H9 (cell line): ENCODE measurements at regions not wholly inside any gene's neighbourhood (a gene's known extent, or its start where the extent isn't known, plus 50 kb on each side); places are given as distances from the start of the nearest gene placed in this dataset.

Experiments used
- DNase-seq: peaks from one replicate; pipeline ENCODE4 v3.0.0-alpha.2; 2017
- H2AFZ ChIP-seq: one replicate; pipeline ENCODE4 v1.6.1; 2013; ENCODE audit warnings: mild to moderate bottlenecking, low read length, control low read depth, moderate library complexity
- H2AK5ac ChIP-seq: 2 replicates; pipeline ENCODE4 v1.6.1; 2013; ENCODE audit warnings: low read length, control low read depth, mixed read lengths; ENCODE audit not compliant: insufficient read length
- H2BK120ac ChIP-seq: one replicate; pipeline ENCODE4 v1.6.1; 2013; ENCODE audit warnings: low read depth, mild to moderate bottlenecking, low read length, control low read depth, inconsistent platforms; ENCODE audit not compliant: poor library complexity, severe bottlenecking
- H2BK12ac ChIP-seq: 2 replicates; pipeline ENCODE4 v1.6.1; 2013; ENCODE audit warnings: low read length, control low read depth, mixed read lengths, low read depth; ENCODE audit not compliant: insufficient read length
- H2BK15ac ChIP-seq: 2 replicates; pipeline ENCODE4 v1.6.1; 2013; ENCODE audit warnings: low read depth, low read length, control low read depth
- H2BK20ac ChIP-seq: one replicate; pipeline ENCODE4 v1.6.1; 2013; ENCODE audit warnings: low read depth, mild to moderate bottlenecking, low read length, control low read depth, inconsistent platforms; ENCODE audit not compliant: poor library complexity, severe bottlenecking
- H2BK5ac ChIP-seq: 2 replicates; pipeline ENCODE4 v1.6.1; 2013; ENCODE audit warnings: low read length, control low read depth, mixed read lengths; ENCODE audit not compliant: insufficient read length
- H3K14ac ChIP-seq: 2 replicates; pipeline ENCODE4 v1.6.1; 2013; ENCODE audit warnings: low read length, control low read depth; ENCODE audit not compliant: insufficient read depth
- H3K18ac ChIP-seq: 2 replicates; pipeline ENCODE4 v1.6.1; 2013; ENCODE audit warnings: low read depth, mild to moderate bottlenecking, mixed read lengths, low read length, control low read depth; ENCODE audit not compliant: insufficient read length
- H3K23ac ChIP-seq: 2 replicates; pipeline ENCODE4 v1.6.1; 2013; ENCODE audit warnings: low read length, control low read depth, mixed read lengths, low read depth; ENCODE audit not compliant: insufficient read length
- H3K23me2 ChIP-seq: 2 replicates; pipeline ENCODE4 v1.6.1; 2013; ENCODE audit warnings: low read depth, mild to moderate bottlenecking, mixed read lengths, low read length, control low read depth; ENCODE audit not compliant: insufficient read length, poor library complexity, severe bottlenecking
- H3K27ac ChIP-seq: 2 replicates; pipeline ENCODE4 v1.5.1; 2013; ENCODE audit warnings: low read length, control low read depth, mixed read lengths, low read depth; ENCODE audit not compliant: insufficient read length
- H3K27me3 ChIP-seq: 2 replicates; pipeline ENCODE4 v1.6.1; 2013; ENCODE audit warnings: low read length, control low read depth, inconsistent platforms; ENCODE audit not compliant: insufficient read depth
- H3K4ac ChIP-seq: 2 replicates; pipeline ENCODE4 v1.6.1; 2013; ENCODE audit warnings: low read depth, mild to moderate bottlenecking, control low read depth, inconsistent platforms, low read length, moderate library complexity
- H3K4me1 ChIP-seq: 2 replicates; pipeline ENCODE4 v1.6.1; 2013; ENCODE audit warnings: low read length, control low read depth, inconsistent platforms; ENCODE audit not compliant: insufficient read depth
- H3K4me2 ChIP-seq: 2 replicates; pipeline ENCODE4 v1.6.1; 2013; ENCODE audit warnings: low read length, control low read depth, mixed read lengths; ENCODE audit not compliant: insufficient read length, insufficient read depth
- H3K56ac ChIP-seq: 2 replicates; pipeline ENCODE4 v1.6.1; 2013; ENCODE audit warnings: low read depth, mild to moderate bottlenecking, mixed read lengths, low read length, control low read depth; ENCODE audit not compliant: insufficient read length
- H3K79me1 ChIP-seq: 2 replicates; pipeline ENCODE4 v1.6.1; 2013; ENCODE audit warnings: low read depth, mild to moderate bottlenecking, moderate library complexity, low read length, control low read depth, inconsistent platforms; ENCODE audit not compliant: insufficient read depth, poor library complexity, severe bottlenecking
- H3K79me2 ChIP-seq: 2 replicates; pipeline ENCODE4 v1.6.1; 2013; ENCODE audit warnings: low read length, control low read depth, inconsistent platforms; ENCODE audit not compliant: insufficient read depth
- H3K9ac ChIP-seq: 2 replicates; pipeline ENCODE4 v1.6.1; 2013; ENCODE audit warnings: low read length, control low read depth, mixed read lengths; ENCODE audit not compliant: insufficient read length; ENCODE audit errors: extremely low read depth
- H3K9me3 ChIP-seq: one replicate; pipeline ENCODE4 v1.6.1; 2013; ENCODE audit warnings: low read depth, low read length, inconsistent platforms; ENCODE audit not compliant: control insufficient read depth
- H3T11ph ChIP-seq: one replicate; pipeline ENCODE4 v1.6.1; 2013; ENCODE audit warnings: mild to moderate bottlenecking, low read length, control low read depth, inconsistent platforms
- H4K20me1 ChIP-seq: one replicate; pipeline ENCODE4 v1.6.1; 2013; ENCODE audit not compliant: control insufficient read depth, insufficient read length, insufficient read depth
- H4K5ac ChIP-seq: 2 replicates; pipeline ENCODE4 v1.6.1; 2013; ENCODE audit warnings: low read depth, mild to moderate bottlenecking, mixed read lengths, low read length, control low read depth; ENCODE audit not compliant: insufficient read length
- H4K8ac ChIP-seq: replicated peaks from 2 replicates; pipeline ENCODE4 v1.6.1; 2013; ENCODE audit warnings: low read length, control low read depth, mixed read lengths, low read depth; ENCODE audit not compliant: insufficient read length
- H4K91ac ChIP-seq: 2 replicates; pipeline ENCODE4 v1.6.1; 2013; ENCODE audit warnings: low read depth, mild to moderate bottlenecking, moderate library complexity, mixed read lengths, low read length, control low read depth; ENCODE audit not compliant: insufficient read length
- H3K27ac Mint-ChIP-seq, 3 experiments: 2 replicates in 2 of 3; 3 replicates in 1 of 3; pipeline ENCODE4 v1.8.0; 2020 to 2021; ENCODE audit warnings: mixed read lengths in 3 of 3, mild to moderate bottlenecking in 1 of 3, moderate library complexity in 1 of 3
- H3K27me3 Mint-ChIP-seq: 2 replicates; pipeline ENCODE4 v1.8.0; 2021; ENCODE audit warnings: low read depth, mild to moderate bottlenecking, moderate library complexity, mixed read lengths
- H3K36me3 Mint-ChIP-seq, 3 experiments: 2 replicates in 2 of 3; 3 replicates in 1 of 3; pipeline ENCODE4 v1.8.0; 2020 to 2021; ENCODE audit warnings: low read depth in 3 of 3, mixed read lengths in 3 of 3; ENCODE audit not compliant: insufficient read depth in 1 of 3
- H3K4me1 Mint-ChIP-seq, 2 experiments: 2 replicates each; pipeline ENCODE4 v1.8.0; 2020; ENCODE audit warnings: mixed read lengths in 2 of 2
- H3K4me3 Mint-ChIP-seq, 2 experiments: 2 replicates in 1 of 2; 3 replicates in 1 of 2; pipeline ENCODE4 v1.8.0; 2020 to 2021; ENCODE audit warnings: mild to moderate bottlenecking in 2 of 2, mixed read lengths in 2 of 2, moderate library complexity in 1 of 2
- H3K9me3 Mint-ChIP-seq, 2 experiments: 2 replicates in 1 of 2; 3 replicates in 1 of 2; pipeline ENCODE4 v1.8.0; 2020; ENCODE audit warnings: mild to moderate bottlenecking in 2 of 2, mixed read lengths in 2 of 2, moderate library complexity in 1 of 2
- WGBS: extraction: QIAGEN DNeasy Blood & Tissue Kit; methylation state at CpG from one replicate; pipeline ENCODE4 v1.1.7; 2013; ENCODE audit warnings: missing lambda C conversion rate, low lambda C conversion rate, mixed read lengths; ENCODE audit not compliant: insufficient read length; ENCODE audit errors: extremely low coverage; 5-methylcytosine and 5-hydroxymethylcytosine counted together
- TF ChIP-seq, protein P1 (sequence below): fragments of 200-600 bp; sonication (generic); conservative IDR thresholded peaks from 3 replicates; pipeline ENCODE4 v1.8.0; 2021; ENCODE audit warnings: antibody characterized with exemption, mild to moderate bottlenecking

DNA sequence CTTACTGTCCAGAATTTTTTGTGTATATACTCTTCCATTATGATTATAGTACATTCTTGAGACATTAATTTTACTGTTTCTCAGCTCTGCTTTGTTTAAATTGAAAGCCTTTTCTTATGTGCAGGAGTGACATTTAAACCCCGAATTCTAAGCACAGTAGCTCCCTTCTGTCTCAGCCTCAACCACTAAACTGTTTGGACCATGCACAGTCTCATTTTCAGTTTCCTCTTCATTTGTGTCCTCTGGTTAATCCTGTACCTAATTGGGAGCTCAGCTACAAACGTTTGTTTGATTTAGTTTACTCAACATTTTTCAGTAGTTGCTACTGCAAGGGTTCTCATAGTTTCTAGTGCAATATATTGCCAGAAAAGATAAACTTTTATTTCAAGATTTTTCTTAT lies 206.3 kb downstream of the SLITRK5 start:
- no peaks in the 10 kb centered on the region for H3K27me3 Mint-ChIP-seq
- H3K4me1 ChIP-seq = no peaks in the 10 kb centered on the region; the same call in 1 of the 2 replicates
- no peak overlapping the region for H3K4me3 Mint-ChIP-seq
- no peak overlapping the region for H2AK5ac ChIP-seq
- H2BK5ac ChIP-seq = no peak overlapping the region
- H3K27ac Mint-ChIP-seq = no peak overlapping the region
- no peaks in the 10 kb centered on the region for H3K9me3 ChIP-seq
- H2BK20ac ChIP-seq = no peak overlapping the region
- no peak overlapping the region for H3K27ac ChIP-seq
- DNase-seq = no peak
- no peak overlapping the region for H4K8ac ChIP-seq
- H2AFZ ChIP-seq = no peak overlapping the region
- H3K79me1 ChIP-seq = no peaks in the 10 kb centered on the region
- no peak overlapping the region for H3T11ph ChIP-seq
- H3K23ac ChIP-seq = no peak overlapping the region
- no peaks in the 10 kb centered on the region for H3K27me3 ChIP-seq
- no peak overlapping the region for H4K91ac ChIP-seq
- H3K4me1 Mint-ChIP-seq = peaks cover 0 to 6% of the 10 kb centered on the region in 2 experiments; a peak in 1 of 4 replicates
- H2BK15ac ChIP-seq = no peak overlapping the region
- no peaks in the 10 kb centered on the region for H3K36me3 Mint-ChIP-seq
- TF ChIP-seq, protein P1, sequence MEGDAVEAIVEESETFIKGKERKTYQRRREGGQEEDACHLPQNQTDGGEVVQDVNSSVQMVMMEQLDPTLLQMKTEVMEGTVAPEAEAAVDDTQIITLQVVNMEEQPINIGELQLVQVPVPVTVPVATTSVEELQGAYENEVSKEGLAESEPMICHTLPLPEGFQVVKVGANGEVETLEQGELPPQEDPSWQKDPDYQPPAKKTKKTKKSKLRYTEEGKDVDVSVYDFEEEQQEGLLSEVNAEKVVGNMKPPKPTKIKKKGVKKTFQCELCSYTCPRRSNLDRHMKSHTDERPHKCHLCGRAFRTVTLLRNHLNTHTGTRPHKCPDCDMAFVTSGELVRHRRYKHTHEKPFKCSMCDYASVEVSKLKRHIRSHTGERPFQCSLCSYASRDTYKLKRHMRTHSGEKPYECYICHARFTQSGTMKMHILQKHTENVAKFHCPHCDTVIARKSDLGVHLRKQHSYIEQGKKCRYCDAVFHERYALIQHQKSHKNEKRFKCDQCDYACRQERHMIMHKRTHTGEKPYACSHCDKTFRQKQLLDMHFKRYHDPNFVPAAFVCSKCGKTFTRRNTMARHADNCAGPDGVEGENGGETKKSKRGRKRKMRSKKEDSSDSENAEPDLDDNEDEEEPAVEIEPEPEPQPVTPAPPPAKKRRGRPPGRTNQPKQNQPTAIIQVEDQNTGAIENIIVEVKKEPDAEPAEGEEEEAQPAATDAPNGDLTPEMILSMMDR = no peak
- H3K4ac ChIP-seq = no peak overlapping the region
- H4K20me1 ChIP-seq = no peaks in the 10 kb centered on the region
- H4K5ac ChIP-seq = no peak overlapping the region
- H3K14ac ChIP-seq = no peak overlapping the region
- H2BK12ac ChIP-seq = no peak overlapping the region
- WGBS = no CpG with 5 or more reads among the region's 2 CpGs
- H3K56ac ChIP-seq = no peak overlapping the region
- H2BK120ac ChIP-seq = no peak overlapping the region
- H3K4me2 ChIP-seq = no peak overlapping the region
- H3K79me2 ChIP-seq = no peaks in the 10 kb centered on the region
- no peak overlapping the region for H3K9ac ChIP-seq
- H3K23me2 ChIP-seq = no peaks in the 10 kb centered on the region
- H3K18ac ChIP-seq = no peak overlapping the region
- no peaks in the 10 kb centered on the region for H3K9me3 Mint-ChIP-seq
